GM18867 (cell line): ENCODE measurements at regions not wholly inside any gene's neighbourhood (a gene's known extent, or its start where the extent isn't known, plus 50 kb on each side); places are given as distances from the start of the nearest gene placed in this dataset.

ENCODE experiments used
- ATAC-seq: cut with Tn5 transposase; IDR thresholded peaks from one replicate; pipeline ENCODE4 v1.9.1; 2021; ENCODE audit warnings: mild to moderate bottlenecking, moderate library complexity; ENCODE audit not compliant: unreplicated experiment

DNA sequence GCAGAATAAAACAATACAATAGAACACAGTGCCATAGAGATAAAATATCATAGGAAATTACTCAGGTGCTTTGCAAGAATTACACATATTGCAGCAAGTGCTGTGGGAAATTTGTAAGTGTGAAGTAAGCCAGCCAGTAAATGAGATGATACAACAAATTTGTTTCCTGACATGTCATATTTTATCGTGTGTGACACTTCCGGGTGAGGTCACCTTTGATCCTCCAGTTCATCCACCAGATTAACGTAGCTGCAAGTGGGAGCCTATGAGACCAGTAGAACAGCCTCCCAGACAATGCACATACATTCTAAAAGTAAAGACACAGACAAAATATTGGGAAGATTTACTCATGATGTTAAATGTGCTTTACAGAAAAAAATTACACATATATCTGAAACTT, 72.2 kb downstream of the PRDM9 start:
- ATAC-seq = no peak

DNA sequence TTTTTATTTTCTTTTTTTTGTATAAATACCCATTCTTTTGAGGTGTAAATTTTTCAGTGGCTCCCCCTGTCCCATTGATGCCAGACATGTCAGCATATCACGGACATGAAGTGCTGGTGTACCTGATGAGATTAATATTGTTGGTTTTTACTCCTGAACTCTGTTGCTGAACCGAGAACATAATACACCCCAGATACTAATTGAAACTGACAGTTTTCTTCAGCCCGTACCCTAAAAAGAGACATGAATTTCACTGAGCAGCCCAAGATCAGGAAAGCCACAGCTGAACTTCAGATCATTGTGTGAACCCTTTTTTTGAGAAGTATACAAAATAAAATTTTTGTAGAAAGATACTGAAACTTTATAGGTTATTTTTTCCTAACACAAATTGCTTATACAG, 75.7 kb downstream of the PRDM9 start:
- ATAC-seq = no peak

DNA sequence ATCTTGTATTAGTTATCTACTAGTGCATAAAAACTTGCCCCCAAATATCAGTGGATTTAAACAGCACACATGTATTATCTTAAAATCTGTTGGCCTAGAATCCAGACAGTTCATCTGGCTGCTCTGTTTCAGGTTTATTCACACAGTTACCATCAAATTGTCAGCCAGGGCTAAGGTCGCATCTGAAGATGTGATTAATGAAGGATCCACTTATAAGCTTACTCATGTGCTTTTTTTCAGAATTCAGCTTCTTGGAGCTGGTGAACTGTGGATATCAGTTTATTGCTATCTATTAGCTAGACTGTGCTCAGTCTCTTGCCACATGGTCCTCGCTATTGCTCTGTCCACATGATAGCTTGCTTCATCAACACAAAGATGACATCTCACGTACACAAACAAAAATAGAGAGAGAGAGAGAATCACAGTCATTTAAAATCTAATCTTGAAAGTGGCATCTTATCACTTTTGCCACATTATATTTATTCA, 81.5 kb downstream of the PRDM9 start:
- no peak for ATAC-seq

DNA sequence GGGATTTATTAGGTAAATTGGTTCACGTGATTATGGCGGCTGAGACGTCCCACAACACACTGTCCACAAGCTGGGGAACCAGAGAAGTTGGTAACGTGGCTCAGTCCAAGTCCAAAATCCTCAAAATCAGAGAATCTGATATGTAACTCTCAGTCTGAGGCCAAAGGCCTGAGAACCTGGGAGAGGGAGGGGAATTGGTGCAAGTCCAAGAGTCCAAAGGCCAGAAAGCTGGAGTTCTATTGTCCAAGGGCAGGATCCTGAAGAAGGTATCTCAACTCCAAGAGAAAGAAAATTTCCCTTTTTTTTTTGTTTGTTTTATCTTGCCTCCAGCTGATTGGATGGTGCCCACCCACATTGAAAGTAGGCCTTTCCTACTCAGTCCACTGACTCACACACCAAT, 83.8 kb downstream of the PRDM9 start:
- no peak for ATAC-seq

DNA sequence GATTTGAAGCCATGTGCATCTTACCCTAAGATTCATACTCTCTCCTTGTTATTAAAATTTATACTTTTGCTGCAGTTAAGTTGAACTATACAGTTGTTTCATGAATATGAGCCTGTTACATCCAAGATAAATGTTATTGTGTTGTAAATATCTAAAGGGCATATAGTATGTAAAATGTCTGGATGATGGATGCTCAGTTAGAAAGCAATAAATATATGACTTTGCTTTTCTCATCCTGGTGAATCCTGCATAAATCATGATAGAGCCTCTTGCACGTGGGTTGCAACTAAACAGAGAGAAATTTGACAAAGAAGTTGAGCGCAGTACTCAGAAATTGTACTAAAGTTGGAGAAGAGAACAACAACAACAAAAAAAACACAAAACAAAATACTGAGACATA, 99.5 kb downstream of the PRDM9 start:
- ATAC-seq = no peak

DNA sequence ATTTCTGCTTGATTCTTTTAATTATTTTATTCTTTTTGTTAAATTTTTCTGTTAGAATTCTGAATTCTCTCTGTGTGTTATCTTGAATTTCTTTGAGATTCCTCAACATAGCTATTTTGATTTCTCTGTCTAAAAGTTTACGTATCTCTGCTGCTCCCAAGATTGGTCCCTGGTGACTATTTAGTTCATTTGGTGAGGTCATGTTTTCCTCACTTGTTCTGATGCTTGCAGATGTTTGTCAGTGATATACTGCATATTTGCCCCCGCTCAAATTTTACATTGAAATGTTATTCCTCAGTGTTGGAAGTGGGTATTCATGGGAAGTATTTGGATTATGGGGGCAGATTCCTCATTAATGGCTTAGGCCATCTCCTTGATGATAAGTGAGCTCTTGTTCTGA, 105.3 kb downstream of the PRDM9 start:
- no peak for ATAC-seq

DNA sequence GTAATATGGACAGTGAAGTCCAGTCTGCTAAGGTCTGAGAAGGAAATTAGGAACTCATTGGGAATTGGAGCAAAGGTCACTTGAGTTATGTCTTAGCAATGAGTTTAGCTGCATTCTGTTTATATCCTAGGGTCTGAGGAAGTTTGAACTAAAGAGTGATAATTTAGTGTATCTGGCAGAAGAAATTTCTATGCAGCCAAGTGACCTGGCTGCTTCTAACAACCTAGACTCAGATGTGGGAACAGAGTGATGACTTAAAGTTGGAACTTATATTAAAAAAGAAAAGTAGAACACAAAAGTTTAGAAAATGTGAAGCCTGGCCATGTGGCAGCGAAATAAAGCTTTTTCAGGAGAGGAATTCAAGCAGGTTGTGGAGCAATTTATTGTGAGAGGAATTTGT, 106.2 kb downstream of the PRDM9 start:
- ATAC-seq = no peak

DNA sequence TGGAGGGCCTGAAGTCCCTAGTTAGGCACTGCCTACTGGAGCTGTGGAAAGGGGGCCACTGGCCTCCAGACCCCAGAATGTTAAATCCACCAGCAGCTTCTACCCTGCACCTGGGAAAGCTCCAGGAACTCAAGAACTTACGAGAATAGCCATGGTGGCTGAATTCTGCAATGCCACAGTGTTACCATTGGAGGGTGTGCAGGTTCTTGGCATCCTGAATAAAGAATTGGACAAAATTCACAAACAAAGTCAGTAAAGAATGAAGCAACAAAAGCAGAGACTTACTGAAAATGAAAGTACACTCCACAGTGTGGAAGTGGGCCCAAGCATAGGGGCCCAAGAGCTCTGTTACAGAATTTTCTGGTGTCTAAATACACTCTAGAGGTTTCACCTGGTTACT, 107.0 kb downstream of the PRDM9 start:
- ATAC-seq = no peak

DNA sequence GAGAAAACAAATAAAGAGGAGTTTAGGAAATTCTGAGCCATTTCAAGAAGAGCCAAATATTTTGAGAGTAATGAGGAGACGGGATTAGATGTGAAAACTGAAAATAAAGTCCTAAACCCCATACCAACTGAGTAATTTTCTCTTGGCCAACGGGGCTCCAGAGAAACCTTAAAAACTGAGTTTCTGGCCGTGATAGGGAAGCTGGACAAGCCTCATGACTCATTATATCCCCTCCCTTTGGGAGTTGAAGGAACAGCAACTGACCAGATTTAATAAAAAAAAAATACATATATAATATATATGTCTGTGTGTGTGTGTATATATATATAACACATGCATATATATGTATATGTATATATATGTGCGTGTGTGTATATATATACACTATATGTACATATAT, 119.6 kb downstream of the PRDM9 start:
- no peak for ATAC-seq

DNA sequence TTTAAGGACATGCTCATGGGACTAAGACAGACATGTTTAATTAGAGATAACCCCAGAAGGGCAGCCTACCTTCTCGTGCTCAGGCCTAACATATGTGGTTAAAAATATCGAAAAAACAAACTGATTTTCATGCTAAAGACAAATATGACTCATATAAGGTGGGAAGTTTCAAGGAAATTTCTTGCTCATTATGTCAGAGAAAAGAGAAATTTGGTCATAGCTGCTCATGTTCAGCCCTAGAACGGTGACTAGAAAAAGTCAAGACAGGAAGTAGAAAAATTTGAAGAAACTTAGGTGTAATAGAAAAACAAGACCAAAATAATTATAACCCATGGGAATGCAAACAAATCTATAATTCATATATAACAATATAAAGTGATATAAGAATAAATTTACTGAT, 120.6 kb downstream of the PRDM9 start:
- no peak for ATAC-seq

DNA sequence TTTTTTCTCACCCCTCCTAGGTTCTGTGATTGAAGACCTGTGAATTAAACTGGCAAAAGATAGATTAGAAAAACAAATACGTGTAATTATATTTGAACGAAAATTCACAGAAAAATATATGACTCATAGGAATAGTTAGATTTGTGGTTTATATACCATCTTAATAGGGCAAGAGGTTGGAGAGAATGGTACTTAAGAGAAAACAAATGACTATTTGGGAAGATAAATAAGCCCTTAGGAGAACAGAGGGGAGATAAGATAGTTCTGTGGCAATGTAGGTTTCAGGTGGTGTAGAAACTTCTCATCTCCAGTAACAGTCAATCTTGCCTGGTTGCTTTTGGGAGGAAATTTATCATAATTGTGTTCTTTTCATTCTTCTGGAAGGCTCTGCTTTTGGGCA, 122.0 kb downstream of the PRDM9 start:
- ATAC-seq = no peak

DNA sequence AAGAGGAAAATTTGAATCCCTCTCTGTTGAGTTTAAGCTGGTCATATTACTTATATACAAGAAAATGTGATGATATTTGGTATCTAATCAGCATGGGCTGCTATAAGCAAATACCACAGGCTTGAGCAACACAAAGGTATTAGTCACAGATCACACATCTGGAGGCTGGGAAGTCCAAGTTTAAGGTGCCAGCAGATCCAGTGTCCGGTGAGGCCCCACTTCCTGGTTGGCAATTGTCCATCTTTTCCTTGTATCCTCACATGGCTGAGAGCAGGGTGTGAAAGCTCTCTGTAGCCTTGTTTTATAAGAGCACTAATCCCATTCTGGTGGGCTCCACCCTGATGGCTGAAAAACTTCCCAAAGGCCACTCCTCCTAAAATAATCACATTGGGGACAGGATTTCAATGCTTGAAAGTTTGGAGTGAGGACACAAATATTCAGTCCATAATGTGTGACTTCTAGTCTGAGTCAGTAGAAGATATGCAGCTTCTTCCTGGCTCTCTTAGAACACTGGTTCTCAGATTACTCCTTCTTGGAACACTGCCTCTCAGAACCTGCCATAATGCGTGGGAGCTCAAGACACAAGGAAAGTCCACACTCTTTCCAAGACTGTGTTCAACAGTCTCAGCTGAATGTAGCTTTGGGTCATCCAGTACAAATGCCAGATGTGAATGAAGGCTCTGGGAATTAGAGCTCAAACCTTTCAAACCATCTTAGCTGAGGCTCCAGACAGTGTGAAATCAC, 124.1 kb downstream of the PRDM9 start:
- no peak for ATAC-seq

DNA sequence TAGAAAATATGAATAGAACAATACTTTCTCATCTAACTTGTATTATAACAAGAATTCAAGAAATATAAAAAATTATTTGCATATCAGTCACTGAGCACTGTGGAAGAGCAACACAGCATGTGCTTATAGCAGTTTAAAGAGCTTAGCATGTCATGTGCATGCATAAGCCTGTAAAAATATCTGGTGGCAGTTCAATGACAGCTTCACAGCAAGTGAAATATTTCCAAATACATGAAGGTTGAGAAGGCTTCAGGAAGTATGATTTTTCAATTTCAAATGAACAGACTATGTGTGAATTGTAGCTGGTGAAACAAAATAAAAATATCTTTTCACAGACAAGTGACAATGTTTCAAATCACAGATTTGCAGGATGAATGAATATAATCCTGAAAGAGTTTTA, 128.5 kb downstream of the PRDM9 start:
- no peak for ATAC-seq

DNA sequence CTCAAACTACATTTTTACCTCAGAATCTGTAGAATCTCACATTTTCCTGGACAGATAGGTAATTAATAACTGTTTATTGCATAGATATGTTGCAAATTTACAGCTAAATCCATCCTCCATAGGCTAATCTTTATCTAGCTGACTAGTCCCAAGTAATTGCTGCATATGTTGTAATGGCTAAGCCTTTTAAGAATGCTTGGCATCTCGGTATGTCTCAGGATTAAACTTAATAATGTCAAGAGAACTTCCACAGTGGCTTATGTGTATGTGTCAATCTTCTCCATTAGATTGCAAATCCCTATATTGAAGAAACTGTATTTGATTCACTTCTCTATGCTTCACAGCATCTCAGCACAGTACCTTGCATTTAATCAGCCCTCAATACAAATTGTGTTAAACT, 131.9 kb downstream of the PRDM9 start:
- no peak for ATAC-seq

DNA sequence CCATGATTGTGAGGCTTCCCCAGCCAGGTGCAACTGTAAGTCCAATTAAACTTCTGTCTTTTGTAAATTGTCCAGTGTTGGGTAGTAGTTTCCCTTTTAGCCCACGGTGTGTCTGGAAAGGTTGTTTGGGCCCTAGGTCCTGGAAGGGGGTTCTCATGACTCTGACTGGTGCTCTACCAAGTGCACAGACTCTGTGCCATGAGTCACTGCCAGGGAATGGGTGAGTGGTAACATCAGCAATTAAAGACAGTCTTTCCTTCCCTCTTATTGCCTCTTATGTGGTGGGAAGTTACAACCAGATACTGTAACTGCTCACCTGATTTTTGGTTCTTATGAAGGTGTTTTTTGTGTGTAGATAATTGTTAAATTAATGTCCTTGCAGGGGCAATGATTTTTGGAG, 141.2 kb downstream of the PRDM9 start:
- no peak for ATAC-seq

DNA sequence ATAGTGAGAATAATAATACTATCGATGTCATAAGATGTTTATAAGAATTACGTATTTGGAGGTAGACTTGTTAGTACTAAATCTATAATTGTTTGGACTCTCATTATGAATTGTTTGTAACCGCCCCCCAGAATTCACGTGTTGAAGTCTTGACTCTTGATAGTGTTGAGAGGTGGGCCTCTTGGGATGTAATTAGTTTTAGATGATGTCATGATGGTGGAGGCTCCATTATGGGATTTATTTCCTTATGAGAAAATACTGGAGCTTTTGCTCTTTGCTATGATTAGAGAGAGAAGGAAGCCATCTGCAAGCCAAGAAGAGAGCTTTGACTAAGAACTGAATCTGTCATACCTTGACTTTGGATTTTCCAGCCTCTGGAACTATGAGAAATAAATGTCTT, 142.2 kb downstream of the PRDM9 start:
- no peak for ATAC-seq

DNA sequence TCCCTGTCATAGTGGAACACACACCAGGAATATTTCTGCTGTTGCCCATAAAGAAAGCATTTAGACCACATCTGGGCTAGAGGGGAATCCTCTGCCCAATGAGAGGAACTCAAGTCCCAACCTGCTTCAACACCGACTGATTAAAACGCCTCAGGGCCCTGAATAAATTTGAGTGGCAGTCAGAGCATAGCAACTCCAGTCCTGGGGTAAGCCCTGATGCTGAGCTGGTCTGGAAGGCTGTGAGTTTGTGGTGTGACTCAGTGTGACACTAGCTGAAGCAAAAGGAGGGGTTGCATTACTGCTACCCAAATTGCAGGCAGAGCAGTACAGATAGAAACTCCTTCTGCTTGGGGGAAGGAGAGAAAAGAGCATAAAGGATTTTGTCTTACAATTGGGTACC, 148.3 kb downstream of the PRDM9 start:
- no peak for ATAC-seq

DNA sequence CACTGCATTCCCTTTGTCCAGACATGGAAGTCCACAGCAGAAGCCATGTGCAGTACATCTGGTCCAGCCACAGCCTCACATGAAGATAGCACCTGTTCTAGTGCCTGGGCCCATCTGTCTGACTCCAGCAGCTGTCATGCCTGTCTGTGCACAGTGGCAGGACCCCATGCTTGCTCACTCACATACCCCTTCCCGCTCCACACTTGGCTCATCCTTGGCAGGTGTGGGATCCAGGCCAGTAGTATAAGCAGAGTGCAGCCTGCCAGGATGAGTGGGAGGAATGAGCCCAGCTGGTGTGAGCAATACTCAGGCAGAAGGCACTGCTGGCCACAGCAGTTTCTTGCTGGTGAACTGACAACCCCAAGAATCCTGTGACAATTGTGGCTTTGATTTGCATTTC, 168.0 kb downstream of the PRDM9 start:
- ATAC-seq = no peak

DNA sequence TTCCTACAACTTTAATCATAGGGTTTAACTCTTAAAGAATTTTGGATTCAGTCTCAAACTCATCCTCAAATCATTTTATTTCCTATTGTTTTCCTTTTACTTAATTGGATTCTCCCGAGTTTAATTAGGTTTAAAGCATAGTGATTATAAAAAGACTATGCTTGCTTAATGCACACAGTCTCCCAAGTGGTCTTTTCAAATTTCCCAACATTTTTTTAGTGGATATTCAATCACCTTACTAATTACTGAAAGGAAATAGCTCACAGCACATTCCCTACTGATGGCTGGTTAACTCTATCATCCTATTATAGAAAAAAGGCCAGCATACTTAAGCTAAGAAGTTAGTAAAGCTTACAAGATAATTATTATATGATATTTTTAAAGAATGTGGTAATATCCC, 170.6 kb downstream of the PRDM9 start:
- no peak for ATAC-seq

DNA sequence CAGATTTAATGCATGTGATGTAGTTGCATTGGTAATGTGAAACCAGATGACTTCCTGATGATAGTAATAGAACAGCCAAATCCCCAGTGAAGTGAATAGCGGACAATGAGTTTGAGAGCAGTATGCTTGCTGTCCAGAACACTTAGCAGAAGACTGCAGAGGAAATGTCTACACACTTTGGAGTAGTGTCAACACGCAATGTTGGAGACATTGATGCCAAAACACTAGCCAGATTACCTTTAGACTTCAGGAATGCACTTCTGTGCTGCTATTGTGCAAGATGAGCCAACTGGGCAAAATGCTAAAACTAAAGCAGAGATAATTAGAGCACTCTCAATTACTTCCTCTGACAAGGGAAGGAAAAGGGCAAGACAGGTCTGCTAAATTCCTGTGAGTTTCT, 176.7 kb downstream of the PRDM9 start:
- no peak for ATAC-seq

DNA sequence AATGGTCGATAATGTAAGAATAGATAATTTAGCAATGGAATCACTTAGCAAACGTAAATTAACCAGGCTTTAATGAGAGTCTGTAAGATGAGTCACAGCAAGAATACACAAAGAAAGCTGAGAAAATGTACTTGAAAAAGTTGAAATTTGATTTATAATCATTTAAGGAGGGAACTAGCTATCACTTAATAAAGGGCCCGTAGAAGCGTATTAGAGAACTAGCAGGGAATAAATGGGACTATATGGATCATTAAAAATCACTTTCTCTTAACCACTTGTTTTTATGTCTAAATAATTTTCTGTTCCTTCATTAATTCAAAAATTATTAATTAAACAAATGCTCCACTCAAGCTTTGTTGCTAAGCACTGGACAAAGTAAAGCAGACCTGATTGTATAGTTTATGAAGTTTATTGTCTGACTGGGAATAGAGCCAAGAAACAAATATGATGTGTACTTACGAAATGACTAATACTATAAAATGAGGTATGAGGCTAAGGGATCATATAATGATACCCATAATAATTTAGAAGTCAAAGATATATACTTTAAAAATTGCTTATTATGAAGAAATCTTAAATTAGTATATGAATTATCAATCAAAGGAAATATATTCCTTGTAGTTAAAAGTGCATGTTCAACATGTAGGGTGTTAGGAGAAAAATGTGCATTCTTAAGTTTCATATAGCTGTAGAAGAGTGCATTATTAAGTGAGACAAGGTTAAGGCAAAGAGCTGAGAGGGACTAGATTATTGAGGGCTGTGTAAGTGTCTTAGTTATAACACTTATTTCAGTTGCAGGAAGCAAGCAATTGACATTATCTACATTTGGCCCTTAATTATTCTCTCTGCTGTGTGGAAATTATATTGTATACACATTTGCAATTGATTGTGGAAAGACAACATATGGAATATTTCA, 196.8 kb downstream of the PRDM9 start:
- no peak for ATAC-seq

DNA sequence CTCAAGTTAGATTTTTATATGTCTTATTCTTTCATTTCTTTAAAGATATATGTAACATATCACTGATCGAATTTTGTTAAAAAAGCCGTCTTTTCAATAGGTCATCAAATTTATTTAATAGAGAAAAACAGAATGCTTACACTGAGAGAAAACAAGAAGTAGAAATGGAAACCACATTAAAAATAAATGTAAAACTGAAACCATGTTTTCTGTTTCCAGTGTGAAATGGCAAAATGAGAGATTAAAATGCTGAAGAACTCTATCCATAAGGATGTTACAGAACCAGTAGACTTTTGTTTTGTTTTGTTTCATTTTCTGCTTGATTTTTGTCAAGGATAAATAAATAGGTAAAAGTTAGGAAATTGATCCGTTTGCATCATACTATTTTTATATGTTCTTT, 210.1 kb downstream of the PRDM9 start:
- ATAC-seq = peak; percentile 39
